ENCODE measurements at regions not wholly inside any gene's neighbourhood (a gene's known extent, or its start where the extent isn't known, plus 50 kb on each side); places are given as distances from the start of the nearest gene placed in this dataset.
A peak's percentile ranks its signal among the peaks of the same experiment; 100 is the strongest.

GRCh38 chr5:67591491-67591890, 394.9 kb upstream of the CD180 start:
- DNase-seq (ENCODE audit: low read depth): no peak
- no peak for TF ChIP-seq CTCF (IDR thresholded peaks at IDR 0.05; ENCODE audit: insufficient read depth, low read length)
- H3K4me3 ChIP-seq (ENCODE audit: low read depth, low read length): no peak overlapping the region

- DNase-seq (ENCODE audit: low read depth): no peak
- H3K4me3 ChIP-seq (ENCODE audit: low read depth, low read length): no peak overlapping the region
- TF ChIP-seq CTCF (IDR thresholded peaks at IDR 0.05; ENCODE audit: insufficient read depth, low read length): no peak
Observed at GRCh38 chr5:67588389-67588788, 391.8 kb upstream of the CD180 start.

- no peak for TF ChIP-seq CTCF (IDR thresholded peaks at IDR 0.05; ENCODE audit: insufficient read depth, low read length)
- DNase-seq (ENCODE audit: low read depth): peak; percentile 4
- no peak overlapping the region for H3K4me3 ChIP-seq (ENCODE audit: low read depth, low read length)
Observed at GRCh38 chr5:67581203-67581602, 384.6 kb upstream of the CD180 start.

- H3K4me3 ChIP-seq (ENCODE audit: low read depth, low read length): no peak overlapping the region
- TF ChIP-seq CTCF (IDR thresholded peaks at IDR 0.05; ENCODE audit: insufficient read depth, low read length): no peak
- DNase-seq (ENCODE audit: low read depth): no peak
Observed at GRCh38 chr5:67578011-67578410, 381.4 kb upstream of the CD180 start.

- DNase-seq (ENCODE audit: low read depth): peak; percentile 13
- TF ChIP-seq CTCF (IDR thresholded peaks at IDR 0.05; ENCODE audit: insufficient read depth, low read length): no peak
- no peak overlapping the region for H3K4me3 ChIP-seq (ENCODE audit: low read depth, low read length)
Observed at GRCh38 chr5:67577424-67577823, 380.8 kb upstream of the CD180 start.

- no peak for TF ChIP-seq CTCF (IDR thresholded peaks at IDR 0.05; ENCODE audit: insufficient read depth, low read length)
- H3K4me3 ChIP-seq (ENCODE audit: low read depth, low read length): no peak overlapping the region
- no peak for DNase-seq (ENCODE audit: low read depth)
Observed at GRCh38 chr5:67576112-67576511, 379.5 kb upstream of the CD180 start.

GRCh38 chr5:67575087-67575486, 378.5 kb upstream of the CD180 start:
- no peak for TF ChIP-seq CTCF (IDR thresholded peaks at IDR 0.05; ENCODE audit: insufficient read depth, low read length)
- no peak overlapping the region for H3K4me3 ChIP-seq (ENCODE audit: low read depth, low read length)
- no peak for DNase-seq (ENCODE audit: low read depth)

Data from fibroblast of the aortic adventitia (primary cell).